ENCODE measurements at regions not wholly inside any gene's neighbourhood (a gene's known extent, or its start where the extent isn't known, plus 50 kb on each side); places are given as distances from the start of the nearest gene placed in this dataset.

DNA sequence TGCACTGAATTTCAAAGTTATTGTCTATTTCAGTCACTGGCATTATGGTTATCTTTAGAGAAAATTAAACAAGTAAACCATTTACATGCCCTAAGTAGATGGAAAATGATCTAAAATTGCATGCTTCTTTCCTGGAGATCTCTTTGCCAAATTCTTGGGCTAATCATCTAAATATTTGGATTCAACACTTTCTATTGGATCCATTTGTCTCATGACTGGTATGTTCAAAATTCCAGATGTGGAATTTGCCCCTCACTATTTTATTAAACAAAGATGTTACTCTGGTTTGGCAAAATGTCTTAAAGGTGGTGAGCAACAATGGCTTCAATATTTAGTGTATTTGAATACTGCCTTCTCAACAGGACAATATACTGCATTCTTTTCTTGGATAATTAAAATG lies 147.5 kb upstream of the CASK start:
- TF ChIP-seq, protein P1, sequence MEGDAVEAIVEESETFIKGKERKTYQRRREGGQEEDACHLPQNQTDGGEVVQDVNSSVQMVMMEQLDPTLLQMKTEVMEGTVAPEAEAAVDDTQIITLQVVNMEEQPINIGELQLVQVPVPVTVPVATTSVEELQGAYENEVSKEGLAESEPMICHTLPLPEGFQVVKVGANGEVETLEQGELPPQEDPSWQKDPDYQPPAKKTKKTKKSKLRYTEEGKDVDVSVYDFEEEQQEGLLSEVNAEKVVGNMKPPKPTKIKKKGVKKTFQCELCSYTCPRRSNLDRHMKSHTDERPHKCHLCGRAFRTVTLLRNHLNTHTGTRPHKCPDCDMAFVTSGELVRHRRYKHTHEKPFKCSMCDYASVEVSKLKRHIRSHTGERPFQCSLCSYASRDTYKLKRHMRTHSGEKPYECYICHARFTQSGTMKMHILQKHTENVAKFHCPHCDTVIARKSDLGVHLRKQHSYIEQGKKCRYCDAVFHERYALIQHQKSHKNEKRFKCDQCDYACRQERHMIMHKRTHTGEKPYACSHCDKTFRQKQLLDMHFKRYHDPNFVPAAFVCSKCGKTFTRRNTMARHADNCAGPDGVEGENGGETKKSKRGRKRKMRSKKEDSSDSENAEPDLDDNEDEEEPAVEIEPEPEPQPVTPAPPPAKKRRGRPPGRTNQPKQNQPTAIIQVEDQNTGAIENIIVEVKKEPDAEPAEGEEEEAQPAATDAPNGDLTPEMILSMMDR (conservative IDR thresholded peaks at IDR 0.05; ENCODE audit: low read depth, low read length), result no peak
- no peak for TF ChIP-seq EZH2phosphoT487 (IDR thresholded peaks at IDR 0.05; ENCODE audit: borderline replicate concordance, low read length)

Measured in PC-3 (cell line).